Central memory CD8-positive, alpha-beta T cell (primary cell): ENCODE measurements at regions not wholly inside any gene's neighbourhood (a gene's known extent, or its start where the extent isn't known, plus 50 kb on each side); places are given as distances from the start of the nearest gene placed in this dataset.
A peak's percentile ranks its signal among the peaks of the same experiment; 100 is the strongest.

Experiments
- ATAC-seq: fragments of 150-1000 bp; cut with Tn5 transposase; replicated peaks from 2 replicates; pipeline ENCODE4 v1.10.0; 2022; ENCODE audit warnings: mild to moderate bottlenecking, moderate FRiP score, moderate number of reproducible peaks; ENCODE audit not compliant: poor library complexity, severe bottlenecking; ENCODE audit errors: extremely low read depth
- DNase-seq, 2 donors: peaks; one replicate each; pipeline ENCODE4 v3.0.0; 2021; ENCODE audit warnings: low spot score in 2 of 2
- H3K27ac Mint-ChIP-seq: one replicate; pipeline ENCODE4 v1.8.0; 2022; ENCODE audit warnings: low read depth, mild to moderate bottlenecking, moderate library complexity, mixed read lengths
- H3K27me3 Mint-ChIP-seq: one replicate; pipeline ENCODE4 v1.8.0; 2022; ENCODE audit warnings: mixed read lengths
- H3K36me3 Mint-ChIP-seq: one replicate; pipeline ENCODE4 v1.8.0; 2022; ENCODE audit warnings: mild to moderate bottlenecking, moderate library complexity, mixed read lengths; ENCODE audit not compliant: insufficient read depth
- H3K4me1 Mint-ChIP-seq: one replicate; pipeline ENCODE4 v1.8.0; 2022; ENCODE audit warnings: mixed read lengths
- H3K4me3 Mint-ChIP-seq: one replicate; pipeline ENCODE4 v1.8.0; 2022; ENCODE audit warnings: mild to moderate bottlenecking, moderate library complexity, mixed read lengths
- H3K9me3 Mint-ChIP-seq: one replicate; pipeline ENCODE4 v1.8.0; 2022; ENCODE audit warnings: mixed read lengths

DNA sequence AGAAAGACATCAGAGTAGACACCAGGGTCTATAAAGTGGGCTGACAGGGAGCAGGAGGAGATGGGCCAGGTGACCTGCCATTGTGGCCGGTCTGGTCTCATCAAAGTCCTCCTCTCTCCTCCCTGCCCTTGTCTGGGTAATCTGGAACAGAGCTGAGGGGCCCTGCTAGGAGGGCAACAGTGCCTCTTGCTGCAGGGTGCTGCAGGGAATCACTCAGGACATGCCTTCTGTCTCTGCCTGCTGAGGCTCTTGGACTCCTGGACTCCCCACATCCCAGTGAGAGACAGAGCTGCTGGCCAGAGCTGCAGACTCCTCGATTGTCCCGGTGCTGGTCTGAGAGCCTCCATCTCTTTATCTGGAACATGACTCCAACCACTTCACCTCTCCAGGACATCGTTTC, 366.1 kb upstream of the DUSP10 start:
- Mint-ChIP-seq H3K27me3 (peaks cover 29% of the 10 kb centered on the region), H3K27ac (no peak overlapping the region), H3K36me3 (peaks cover 3% of the 10 kb centered on the region), H3K4me3 (no peak overlapping the region), H3K9me3 (no peaks in the 10 kb centered on the region), H3K4me1 (no peaks in the 10 kb centered on the region)
- ATAC-seq (no peak), DNase-seq (no peak)

- Mint-ChIP-seq H3K4me1 (no peaks in the 10 kb centered on the region), H3K4me3 (no peak overlapping the region), H3K36me3 (peaks cover 3% of the 10 kb centered on the region), H3K9me3 (no peaks in the 10 kb centered on the region), H3K27ac (no peak overlapping the region), H3K27me3 (peaks cover 31% of the 10 kb centered on the region)
- ATAC-seq (no peak), DNase-seq (no peak)
These were observed 365.4 kb upstream of the DUSP10 start for GRCh38 chr1:222107267-222107666.

GRCh38 chr1:222106377-222106776, 364.5 kb upstream of the DUSP10 start:
- Mint-ChIP-seq H3K4me3 (no peak overlapping the region), H3K4me1 (no peaks in the 10 kb centered on the region), H3K36me3 (peaks cover 3% of the 10 kb centered on the region), H3K9me3 (no peaks in the 10 kb centered on the region), H3K27ac (no peak overlapping the region), H3K27me3 (peaks cover 40% of the 10 kb centered on the region)
- DNase-seq (no peak), ATAC-seq (no peak)

DNA sequence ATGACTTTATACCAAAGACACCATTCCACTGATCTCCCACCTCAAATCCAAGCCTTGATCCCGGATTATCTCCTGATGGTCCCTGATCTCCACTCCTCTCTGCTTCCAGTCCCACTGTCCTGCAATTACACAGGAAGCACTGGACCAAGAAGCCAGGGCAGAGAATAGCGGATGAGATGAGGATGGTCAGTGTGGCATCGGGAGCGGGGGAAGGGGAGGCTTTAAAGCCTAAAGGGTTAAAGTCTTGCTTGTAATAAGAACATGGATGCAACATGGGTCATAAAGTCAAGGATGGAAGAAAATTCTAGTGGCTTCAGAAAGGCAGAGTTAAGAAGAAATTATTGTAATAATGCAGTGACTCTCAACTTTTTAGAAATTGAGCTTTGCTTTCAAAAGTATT, 364.0 kb upstream of the DUSP10 start:
- no peaks in the 10 kb centered on the region for H3K4me1 Mint-ChIP-seq
- DNase-seq (no peak), ATAC-seq (no peak)
- H3K27ac Mint-ChIP-seq: no peak overlapping the region
- H3K4me3 Mint-ChIP-seq: no peak overlapping the region
- H3K36me3 Mint-ChIP-seq: peaks cover 3% of the 10 kb centered on the region
- no peaks in the 10 kb centered on the region for H3K9me3 Mint-ChIP-seq
- H3K27me3 Mint-ChIP-seq: peaks cover 43% of the 10 kb centered on the region

DNA sequence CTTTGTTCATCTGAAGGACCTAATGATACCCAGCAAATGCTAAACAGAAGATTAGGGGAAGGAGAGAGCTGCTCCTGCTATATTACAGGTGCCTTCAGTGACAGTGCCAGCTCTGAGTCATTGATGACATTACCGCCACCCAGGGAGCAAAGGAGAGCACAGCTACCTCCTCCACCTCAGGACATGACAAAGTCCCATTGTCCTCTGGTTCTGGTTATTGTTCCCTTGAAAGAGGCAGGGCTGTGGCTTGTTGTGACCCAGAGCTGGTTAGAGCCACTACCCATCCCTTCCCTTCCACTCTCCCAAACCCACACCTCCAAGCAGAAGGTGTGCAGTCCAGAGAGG, 363.5 kb upstream of the DUSP10 start:
- Mint-ChIP-seq H3K27me3 (peaks cover 43% of the 10 kb centered on the region), H3K4me3 (no peak overlapping the region), H3K9me3 (no peaks in the 10 kb centered on the region), H3K36me3 (peaks cover 3% of the 10 kb centered on the region), H3K4me1 (no peaks in the 10 kb centered on the region), H3K27ac (no peak overlapping the region)
- ATAC-seq: no peak
- no peak for DNase-seq

- Mint-ChIP-seq H3K36me3 (peaks cover 3% of the 10 kb centered on the region), H3K27ac (no peak overlapping the region), H3K4me3 (no peak overlapping the region), H3K9me3 (no peaks in the 10 kb centered on the region), H3K4me1 (no peaks in the 10 kb centered on the region), H3K27me3 (peaks cover 43% of the 10 kb centered on the region)
- DNase-seq: no peak
- ATAC-seq: no peak
These were observed 363.0 kb upstream of the DUSP10 start for GRCh38 chr1:222104694-222105392.

DNA sequence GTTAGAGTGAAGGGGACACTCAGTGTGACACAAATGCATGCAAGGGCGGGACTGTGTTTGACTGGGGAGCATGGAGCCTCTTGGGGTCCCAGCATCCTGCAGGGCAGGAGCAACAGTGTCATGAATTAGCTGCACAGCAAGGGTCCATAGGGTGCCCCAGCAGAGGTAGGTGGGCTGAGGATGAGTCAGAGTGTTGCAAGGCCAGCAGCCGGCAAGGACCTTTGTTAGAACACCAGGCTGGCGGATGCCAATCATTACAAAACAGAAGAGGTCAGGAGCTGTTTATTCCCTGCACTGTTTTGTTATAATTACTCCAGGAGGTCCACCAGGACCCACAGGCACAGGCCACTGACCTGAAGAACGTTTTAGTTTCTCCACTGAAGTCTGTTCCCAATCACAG, 362.2 kb upstream of the DUSP10 start:
- DNase-seq (no peak), ATAC-seq (no peak)
- Mint-ChIP-seq H3K4me3 (no peak overlapping the region), H3K36me3 (peaks cover 3% of the 10 kb centered on the region), H3K4me1 (no peaks in the 10 kb centered on the region), H3K27ac (no peak overlapping the region), H3K27me3 (peaks cover 43% of the 10 kb centered on the region), H3K9me3 (no peaks in the 10 kb centered on the region)

- Mint-ChIP-seq H3K4me1 (no peaks in the 10 kb centered on the region), H3K36me3 (no peaks in the 10 kb centered on the region), H3K27ac (no peak overlapping the region), H3K27me3 (peaks cover 27% of the 10 kb centered on the region), H3K9me3 (no peaks in the 10 kb centered on the region), H3K4me3 (no peak overlapping the region)
- DNase-seq (no peak), ATAC-seq (no peak)
These were observed 357.9 kb upstream of the DUSP10 start for GRCh38 chr1:222099746-222100145.

- Mint-ChIP-seq H3K4me3 (no peak overlapping the region), H3K27me3 (peaks cover 16% of the 10 kb centered on the region), H3K27ac (no peak overlapping the region), H3K9me3 (no peaks in the 10 kb centered on the region), H3K4me1 (no peaks in the 10 kb centered on the region), H3K36me3 (no peaks in the 10 kb centered on the region)
- DNase-seq (no peak), ATAC-seq (no peak)
These were observed 356.5 kb upstream of the DUSP10 start for GRCh38 chr1:222098404-222098803.

DNA sequence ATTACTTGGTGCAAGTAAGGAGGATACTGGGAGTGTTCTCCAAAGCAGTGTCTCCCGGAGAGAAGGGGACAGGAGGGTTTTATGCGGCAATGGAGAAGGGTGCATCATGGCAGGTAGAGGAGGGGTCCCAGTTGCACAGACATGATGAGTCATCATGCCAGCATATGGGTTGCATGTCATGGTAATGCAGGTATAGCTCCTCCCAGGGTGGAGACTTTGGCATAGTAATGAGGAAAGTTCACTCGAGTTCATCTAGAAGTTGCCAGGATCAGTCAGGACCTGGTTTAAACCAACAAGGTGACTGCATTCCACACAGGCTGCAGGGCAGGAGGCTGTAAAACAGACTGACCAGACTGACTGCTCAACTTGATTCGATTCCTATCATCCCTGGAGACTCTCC, 355.7 kb upstream of the DUSP10 start:
- no peak for ATAC-seq
- H3K9me3 Mint-ChIP-seq: no peaks in the 10 kb centered on the region
- H3K27ac Mint-ChIP-seq: no peak overlapping the region
- no peak overlapping the region for H3K4me3 Mint-ChIP-seq
- H3K36me3 Mint-ChIP-seq: no peaks in the 10 kb centered on the region
- H3K4me1 Mint-ChIP-seq: no peaks in the 10 kb centered on the region
- H3K27me3 Mint-ChIP-seq: peaks cover 19% of the 10 kb centered on the region
- no peak for DNase-seq

DNA sequence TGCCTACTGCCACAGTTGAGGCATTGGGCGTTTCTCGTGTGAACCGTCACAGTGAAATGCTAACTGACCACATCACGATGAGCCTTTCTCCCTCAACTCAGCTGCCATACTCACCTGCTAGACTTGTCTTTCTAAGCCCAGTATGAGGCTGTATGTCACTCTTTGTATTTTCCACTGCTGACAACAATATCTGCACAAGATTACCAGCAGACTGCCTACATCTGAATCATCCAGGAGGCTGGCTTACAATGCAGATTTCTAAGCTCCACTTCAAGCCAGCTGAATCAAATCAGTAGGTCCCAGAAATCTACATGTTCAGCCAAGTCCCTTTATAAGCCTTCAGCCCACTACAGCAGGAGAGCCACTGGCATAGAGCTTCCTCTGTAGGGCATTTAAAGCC, 355.0 kb upstream of the DUSP10 start:
- Mint-ChIP-seq H3K4me3 (no peak overlapping the region), H3K4me1 (no peaks in the 10 kb centered on the region), H3K9me3 (no peaks in the 10 kb centered on the region), H3K36me3 (no peaks in the 10 kb centered on the region), H3K27me3 (peaks cover 17% of the 10 kb centered on the region), H3K27ac (no peak overlapping the region)
- ATAC-seq (no peak), DNase-seq (no peak)

DNA sequence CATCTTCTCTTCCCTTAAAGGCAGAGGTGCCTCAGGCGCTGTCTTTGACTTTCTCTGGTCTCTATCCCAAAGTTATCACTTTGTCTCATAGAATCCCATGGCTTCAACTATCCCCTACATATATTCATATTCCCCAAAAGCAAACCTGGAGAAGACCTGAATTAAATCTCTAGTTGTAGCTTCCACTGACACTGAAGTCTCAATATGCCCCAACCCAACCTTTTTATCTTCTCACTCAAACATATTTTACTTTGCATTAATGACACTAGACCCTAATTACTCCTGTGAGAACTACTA, 354.5 kb upstream of the DUSP10 start:
- no peak for ATAC-seq
- Mint-ChIP-seq H3K36me3 (no peaks in the 10 kb centered on the region), H3K9me3 (no peaks in the 10 kb centered on the region), H3K27ac (no peak overlapping the region), H3K4me1 (no peaks in the 10 kb centered on the region), H3K27me3 (peaks cover 12% of the 10 kb centered on the region), H3K4me3 (no peak overlapping the region)
- DNase-seq: no peak

GRCh38 chr1:222095606-222096475, 354.0 kb upstream of the DUSP10 start:
- H3K4me3 Mint-ChIP-seq: no peak overlapping the region
- peak; percentile 43 for ATAC-seq
- H3K4me1 Mint-ChIP-seq: no peaks in the 10 kb centered on the region
- H3K36me3 Mint-ChIP-seq: no peaks in the 10 kb centered on the region
- H3K27ac Mint-ChIP-seq: no peak overlapping the region
- peaks cover 9% of the 10 kb centered on the region for H3K27me3 Mint-ChIP-seq
- H3K9me3 Mint-ChIP-seq: no peaks in the 10 kb centered on the region
- peak; percentile 40 to 45 for DNase-seq
